Naive B cell (primary cell): ENCODE measurements at regions not wholly inside any gene's neighbourhood (a gene's known extent, or its start where the extent isn't known, plus 50 kb on each side); places are given as distances from the start of the nearest gene placed in this dataset.
A peak's percentile ranks its signal among the peaks of the same experiment; 100 is the strongest.

Source experiments
- ATAC-seq, 2 donors: fragments of 150-1000 bp; cut with Tn5 transposase; 2 replicates each; pipeline ENCODE4 v1.10.0; 2021; ENCODE audit warnings: low read depth in 2 of 2, mild to moderate bottlenecking in 2 of 2, moderate library complexity in 2 of 2
- DNase-seq: peaks from one replicate; pipeline ENCODE4 v3.0.0; 2022
- H3K27ac Mint-ChIP-seq, 6 donors: one replicate each; pipeline ENCODE4 v1.8.0; 2020 to 2022; ENCODE audit warnings: mild to moderate bottlenecking in 6 of 6, mixed read lengths in 6 of 6, moderate library complexity in 5 of 6, inconsistent platforms in 2 of 6
- H3K27me3 Mint-ChIP-seq, 3 donors: one replicate each; pipeline ENCODE4 v1.8.0; 2021 to 2022; ENCODE audit warnings: mixed read lengths in 3 of 3, mild to moderate bottlenecking in 1 of 3
- H3K36me3 Mint-ChIP-seq, 2 donors: one replicate each; pipeline ENCODE4 v1.8.0; 2020 to 2022; ENCODE audit warnings: mixed read lengths in 2 of 2, inconsistent platforms in 1 of 2, mild to moderate bottlenecking in 1 of 2
- H3K4me1 Mint-ChIP-seq, 3 donors: one replicate each; pipeline ENCODE4 v1.8.0; 2020 to 2022; ENCODE audit warnings: mixed read lengths in 3 of 3, inconsistent platforms in 1 of 3, mild to moderate bottlenecking in 1 of 3, moderate library complexity in 1 of 3
- H3K4me3 Mint-ChIP-seq, 8 donors: one replicate each; pipeline ENCODE4 v1.8.0; 2020 to 2022; ENCODE audit warnings: mild to moderate bottlenecking in 8 of 8, mixed read lengths in 8 of 8, moderate library complexity in 8 of 8, inconsistent platforms in 2 of 8
- H3K9me3 Mint-ChIP-seq, 7 donors: one replicate each; pipeline ENCODE4 v1.8.0; 2020 to 2022; ENCODE audit warnings: mixed read lengths in 7 of 7, mild to moderate bottlenecking in 5 of 7, inconsistent platforms in 2 of 7, moderate library complexity in 1 of 7

DNA sequence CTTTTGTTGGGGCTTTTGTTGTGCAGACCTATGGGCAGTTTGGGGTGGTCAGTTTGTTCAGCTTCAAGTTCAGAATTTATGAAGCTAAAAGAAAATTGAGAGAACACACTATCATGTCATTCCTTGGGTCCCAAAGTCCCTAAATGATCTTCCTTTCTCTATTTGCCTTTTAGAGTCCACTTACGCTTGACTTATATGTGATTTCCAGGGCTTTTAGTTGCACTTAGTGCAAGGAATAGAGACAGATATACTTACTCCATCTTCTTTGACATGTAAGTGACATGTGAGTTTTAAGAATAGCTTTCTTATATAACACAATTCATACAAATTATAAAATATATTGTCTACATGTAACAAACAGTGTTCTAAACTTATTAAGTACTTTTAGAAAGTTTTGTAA lies 660.1 kb upstream of the SLITRK1 start:
- peaks cover 0 to 13% (median 1%) of the 10 kb centered on the region in 7 donors for H3K9me3 Mint-ChIP-seq
- H3K27ac Mint-ChIP-seq: no peak overlapping the region
- H3K36me3 Mint-ChIP-seq: no peaks in the 10 kb centered on the region
- H3K27me3 Mint-ChIP-seq: no peaks in the 10 kb centered on the region
- DNase-seq: no peak
- H3K4me3 Mint-ChIP-seq: no peak overlapping the region
- no peaks in the 10 kb centered on the region for H3K4me1 Mint-ChIP-seq
- no peak for ATAC-seq

GRCh38 chr13:84536906-84537305 lies 654.6 kb upstream of the SLITRK1 start:
- Mint-ChIP-seq H3K4me1 (no peaks in the 10 kb centered on the region), H3K36me3 (no peaks in the 10 kb centered on the region), H3K4me3 (no peak overlapping the region), H3K27me3 (no peaks in the 10 kb centered on the region), H3K27ac (no peak overlapping the region), H3K9me3 (peaks cover 0 to 4% (median 0%) of the 10 kb centered on the region in 7 donors)
- ATAC-seq (no peak), DNase-seq (no peak)

DNA sequence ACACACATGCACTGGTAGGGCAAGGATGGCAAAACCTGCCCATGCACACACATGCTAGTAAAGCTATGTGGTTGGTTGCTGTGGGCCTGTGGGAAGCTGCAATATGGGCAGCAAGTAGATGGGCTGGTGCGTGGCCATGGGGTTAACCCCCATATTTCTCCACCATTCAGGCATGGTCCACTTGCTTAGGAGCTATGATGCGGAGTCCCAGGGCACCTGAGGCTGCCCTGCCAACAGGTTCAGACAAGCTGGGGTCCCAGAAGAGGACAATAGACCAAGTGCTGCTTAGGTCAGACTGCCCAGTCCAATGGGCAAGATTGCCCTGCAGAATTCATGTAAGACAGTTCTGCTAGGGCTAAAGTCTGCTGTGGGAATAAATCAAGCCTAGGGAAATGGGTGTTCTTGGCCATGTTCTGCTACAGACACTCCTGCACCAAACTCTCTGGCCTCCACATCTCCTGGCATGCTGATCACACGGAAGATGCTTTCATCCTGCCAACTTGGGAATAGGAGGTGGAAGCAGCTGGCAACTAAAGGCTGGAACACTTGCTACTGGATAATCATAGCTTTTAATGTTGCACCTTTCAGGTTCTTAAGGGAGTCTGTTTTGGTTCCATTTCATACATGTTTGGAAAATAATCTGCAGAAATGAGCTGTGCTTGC lies 646.3 kb upstream of the SLITRK1 start:
- no peak for ATAC-seq
- no peak for DNase-seq
- H3K36me3 Mint-ChIP-seq: no peaks in the 10 kb centered on the region
- H3K4me3 Mint-ChIP-seq: peak overlapping the region in 1 of 8 donors; percentile 69
- H3K27me3 Mint-ChIP-seq: no peaks in the 10 kb centered on the region
- H3K4me1 Mint-ChIP-seq: no peaks in the 10 kb centered on the region
- no peak overlapping the region for H3K27ac Mint-ChIP-seq
- peaks cover 0 to 11% (median 3%) of the 10 kb centered on the region in 7 donors for H3K9me3 Mint-ChIP-seq

- ATAC-seq (no peak), DNase-seq (no peak)
- Mint-ChIP-seq H3K36me3 (no peaks in the 10 kb centered on the region), H3K4me3 (no peak overlapping the region), H3K4me1 (no peaks in the 10 kb centered on the region), H3K9me3 (peaks cover 0 to 13% (median 6%) of the 10 kb centered on the region in 7 donors), H3K27me3 (no peaks in the 10 kb centered on the region), H3K27ac (no peak overlapping the region)
Observed at GRCh38 chr13:84525865-84526264, 643.6 kb upstream of the SLITRK1 start.

DNA sequence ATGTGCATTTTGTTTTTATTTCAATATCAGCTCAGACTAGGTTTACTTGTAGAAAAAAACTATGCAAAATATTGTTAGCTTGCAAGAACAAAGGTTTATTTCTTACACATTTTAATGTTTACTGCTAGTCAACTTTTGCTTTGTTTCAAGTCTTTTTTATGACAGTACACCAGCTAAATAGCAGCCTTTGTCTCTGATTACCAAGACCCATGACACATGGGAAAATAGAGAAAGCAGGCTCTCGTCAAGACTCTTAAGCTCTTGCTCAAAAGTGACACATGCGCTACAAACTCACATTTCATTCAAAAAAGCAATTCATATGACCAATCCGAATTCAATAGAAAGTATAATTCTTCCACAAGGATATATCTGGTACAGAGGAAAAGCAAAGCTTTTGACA lies 642.3 kb upstream of the SLITRK1 start:
- DNase-seq: no peak
- Mint-ChIP-seq H3K9me3 (peaks cover 0 to 16% (median 6%) of the 10 kb centered on the region in 7 donors), H3K36me3 (no peaks in the 10 kb centered on the region), H3K27me3 (no peaks in the 10 kb centered on the region), H3K4me1 (no peaks in the 10 kb centered on the region), H3K27ac (no peak overlapping the region), H3K4me3 (no peak overlapping the region)
- no peak for ATAC-seq

DNA sequence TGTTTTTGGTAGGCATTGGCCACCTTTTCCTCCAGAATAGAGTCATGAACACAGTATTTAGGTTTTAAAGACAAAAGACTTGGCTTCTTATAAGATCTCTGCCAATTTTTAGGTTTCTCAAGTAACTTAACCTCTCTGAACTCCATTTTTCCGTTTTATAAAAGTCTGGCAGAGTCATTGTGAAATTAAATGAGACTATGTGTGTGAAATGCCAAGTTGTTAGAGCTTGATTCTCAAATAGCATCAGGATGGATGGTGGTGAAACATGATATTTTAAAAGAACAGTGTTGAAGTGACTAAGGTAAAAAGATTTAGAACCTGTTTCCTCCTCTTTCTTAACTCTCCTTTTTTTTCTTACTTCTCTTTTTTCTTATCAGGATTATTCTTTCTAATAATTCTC lies 617.7 kb upstream of the SLITRK1 start:
- Mint-ChIP-seq H3K27ac (no peak overlapping the region), H3K4me3 (no peak overlapping the region)

DNA sequence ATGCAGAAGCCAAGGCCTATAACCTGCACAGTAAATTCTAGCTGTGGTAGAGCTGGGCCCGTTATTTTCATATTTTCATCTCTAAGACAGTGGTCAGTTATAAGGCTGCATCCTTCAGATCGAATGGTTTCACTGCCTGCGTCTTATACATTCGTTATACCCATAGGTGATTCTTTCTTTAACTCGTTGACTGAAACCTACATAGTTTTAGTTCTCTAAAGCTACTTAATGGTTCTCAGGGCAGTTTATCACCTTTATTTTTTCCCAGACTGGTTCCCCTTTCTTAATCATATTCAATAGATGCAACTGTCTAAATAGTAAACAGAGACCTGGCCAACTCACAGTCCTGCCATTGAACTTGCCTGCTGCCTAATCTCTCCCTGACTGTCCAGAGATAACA lies 615.3 kb upstream of the SLITRK1 start:
- Mint-ChIP-seq H3K4me3 (no peak overlapping the region), H3K27ac (no peak overlapping the region), H3K4me1 (no peaks in the 10 kb centered on the region), H3K9me3 (peaks cover 0 to 5% (median 4%) of the 10 kb centered on the region in 7 donors), H3K27me3 (no peaks in the 10 kb centered on the region), H3K36me3 (no peaks in the 10 kb centered on the region)
- no peak for ATAC-seq
- no peak for DNase-seq

More for the DNA sequence above, 617.7 kb upstream of the SLITRK1 start:
- Mint-ChIP-seq H3K36me3 (no peaks in the 10 kb centered on the region), H3K27me3 (no peaks in the 10 kb centered on the region), H3K4me1 (no peaks in the 10 kb centered on the region), H3K9me3 (peaks cover 0 to 7% (median 4%) of the 10 kb centered on the region in 7 donors)
- ATAC-seq (no peak), DNase-seq (no peak)

GRCh38 chr13:84491952-84492351 lies 609.7 kb upstream of the SLITRK1 start:
- Mint-ChIP-seq H3K4me1 (no peaks in the 10 kb centered on the region), H3K27ac (no peak overlapping the region), H3K9me3 (peaks cover 0 to 6% (median 0%) of the 10 kb centered on the region in 7 donors), H3K27me3 (no peaks in the 10 kb centered on the region), H3K36me3 (no peaks in the 10 kb centered on the region), H3K4me3 (no peak overlapping the region)
- no peak for ATAC-seq
- no peak for DNase-seq

DNA sequence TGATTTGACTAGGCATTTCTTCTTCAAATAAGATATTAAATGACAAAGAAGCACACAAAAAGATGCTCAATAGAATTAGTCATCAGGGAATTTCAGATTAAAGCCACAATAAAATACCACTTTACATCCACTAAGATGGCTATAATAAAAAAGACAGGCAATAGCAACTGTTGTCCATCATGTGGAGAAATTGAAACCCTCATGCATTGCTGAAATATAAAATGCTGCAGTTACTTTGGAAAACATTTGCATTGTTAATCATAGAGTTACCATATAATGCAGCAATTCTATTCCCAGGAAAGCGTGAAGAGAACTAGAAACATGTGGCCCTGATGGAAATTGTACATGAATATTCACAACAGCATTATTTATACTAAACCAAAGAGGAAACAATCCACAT lies 605.5 kb upstream of the SLITRK1 start:
- no peak for ATAC-seq
- H3K36me3 Mint-ChIP-seq: no peaks in the 10 kb centered on the region
- no peaks in the 10 kb centered on the region for H3K4me1 Mint-ChIP-seq
- H3K27ac Mint-ChIP-seq: no peak overlapping the region
- no peak for DNase-seq
- H3K9me3 Mint-ChIP-seq: peaks cover 0 to 6% (median 0%) of the 10 kb centered on the region in 7 donors
- no peak overlapping the region for H3K4me3 Mint-ChIP-seq
- no peaks in the 10 kb centered on the region for H3K27me3 Mint-ChIP-seq

DNA sequence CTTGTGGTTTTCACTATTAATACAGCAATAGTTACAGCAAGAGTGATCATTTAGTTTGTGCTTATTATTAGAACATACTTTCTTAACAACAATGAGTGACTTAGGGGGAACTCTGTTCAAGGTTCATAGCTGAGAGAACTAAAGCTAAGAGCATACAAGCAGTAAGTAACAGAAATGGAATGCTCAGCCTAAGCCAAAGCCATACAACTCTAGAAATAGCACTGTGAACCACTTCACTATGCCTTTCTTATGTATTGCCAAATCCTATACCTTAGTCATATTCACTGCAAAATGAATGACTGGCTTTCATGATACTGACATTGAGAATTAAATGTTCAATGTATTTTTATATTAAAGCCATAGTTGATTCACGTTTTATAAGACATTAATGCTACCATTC lies 599.7 kb upstream of the SLITRK1 start:
- H3K4me1 Mint-ChIP-seq: no peaks in the 10 kb centered on the region
- DNase-seq (no peak), ATAC-seq (no peak)
- no peak overlapping the region for H3K27ac Mint-ChIP-seq
- no peak overlapping the region for H3K4me3 Mint-ChIP-seq
- no peaks in the 10 kb centered on the region for H3K36me3 Mint-ChIP-seq
- peaks cover 0 to 4% (median 0%) of the 10 kb centered on the region in 7 donors for H3K9me3 Mint-ChIP-seq
- H3K27me3 Mint-ChIP-seq: no peaks in the 10 kb centered on the region

GRCh38 chr13:84479656-84480055 lies 597.4 kb upstream of the SLITRK1 start:
- ATAC-seq: no peak
- no peak for DNase-seq
- Mint-ChIP-seq H3K4me1 (no peaks in the 10 kb centered on the region), H3K27ac (no peak overlapping the region), H3K9me3 (peaks cover 0 to 14% (median 4%) of the 10 kb centered on the region in 7 donors), H3K4me3 (no peak overlapping the region), H3K27me3 (no peaks in the 10 kb centered on the region), H3K36me3 (no peaks in the 10 kb centered on the region)

DNA sequence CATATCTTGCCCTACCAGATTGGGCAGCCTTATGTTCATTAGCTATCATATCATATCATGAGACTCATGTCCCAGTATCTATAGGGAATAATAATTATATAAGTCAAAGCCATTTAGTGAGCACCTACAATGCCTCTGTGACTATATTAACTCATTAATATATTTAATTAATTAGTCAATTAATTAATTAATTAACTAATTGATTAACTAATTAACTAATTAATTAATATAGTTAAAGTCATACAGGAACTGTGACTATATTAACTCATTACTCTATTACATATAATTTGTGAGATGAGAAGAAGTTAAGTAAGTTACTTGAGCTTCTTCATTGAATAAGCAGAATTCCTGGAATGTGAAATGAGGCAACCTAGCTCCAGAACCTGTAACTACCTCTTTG lies 588.3 kb upstream of the SLITRK1 start:
- Mint-ChIP-seq H3K27me3 (no peaks in the 10 kb centered on the region), H3K9me3 (peaks cover 0 to 16% (median 0%) of the 10 kb centered on the region in 7 donors), H3K4me3 (no peak overlapping the region), H3K4me1 (no peaks in the 10 kb centered on the region), H3K27ac (no peak overlapping the region), H3K36me3 (no peaks in the 10 kb centered on the region)
- no peak for ATAC-seq
- no peak for DNase-seq

- Mint-ChIP-seq H3K36me3 (no peaks in the 10 kb centered on the region), H3K4me1 (no peaks in the 10 kb centered on the region), H3K27me3 (no peaks in the 10 kb centered on the region), H3K4me3 (no peak overlapping the region), H3K9me3 (peaks cover 0 to 11% (median 6%) of the 10 kb centered on the region in 7 donors), H3K27ac (no peak overlapping the region)
- no peak for ATAC-seq
- no peak for DNase-seq
Observed at GRCh38 chr13:84466461-84466860, 584.2 kb upstream of the SLITRK1 start.

GRCh38 chr13:84460989-84461388 lies 578.7 kb upstream of the SLITRK1 start:
- Mint-ChIP-seq H3K27ac (no peak overlapping the region), H3K4me3 (no peak overlapping the region), H3K4me1 (no peaks in the 10 kb centered on the region), H3K9me3 (peaks cover 0 to 12% (median 7%) of the 10 kb centered on the region in 7 donors), H3K36me3 (no peaks in the 10 kb centered on the region), H3K27me3 (no peaks in the 10 kb centered on the region)
- ATAC-seq: no peak
- DNase-seq: no peak
